GM21381 (cell line): ENCODE measurements at regions not wholly inside any gene's neighbourhood (a gene's known extent, or its start where the extent isn't known, plus 50 kb on each side); places are given as distances from the start of the nearest gene placed in this dataset.

Source experiments
- ATAC-seq: cut with Tn5 transposase; IDR thresholded peaks from one replicate; pipeline ENCODE4 v1.9.1; 2021; ENCODE audit warnings: mild to moderate bottlenecking, moderate library complexity; ENCODE audit not compliant: unreplicated experiment

DNA sequence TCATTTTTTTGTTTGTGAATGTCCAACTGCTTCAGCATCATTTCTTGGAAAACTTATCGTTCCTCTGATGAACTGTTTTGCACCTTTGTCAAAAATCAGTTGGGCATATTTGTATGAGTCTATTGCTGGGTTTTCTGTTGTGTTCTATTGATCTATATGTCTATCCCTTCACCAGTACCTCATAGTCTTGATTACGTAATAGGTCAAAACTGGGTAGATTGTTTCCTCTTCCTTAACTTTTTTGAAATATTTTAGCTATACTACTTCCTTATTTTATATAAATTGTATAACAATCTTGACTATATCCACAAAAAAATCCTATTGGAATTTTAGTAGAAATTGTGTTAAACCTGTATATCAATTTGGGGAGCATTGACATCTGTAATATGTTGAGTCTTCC lies 104.1 kb upstream of the PALS2 start:
- no peak for ATAC-seq

DNA sequence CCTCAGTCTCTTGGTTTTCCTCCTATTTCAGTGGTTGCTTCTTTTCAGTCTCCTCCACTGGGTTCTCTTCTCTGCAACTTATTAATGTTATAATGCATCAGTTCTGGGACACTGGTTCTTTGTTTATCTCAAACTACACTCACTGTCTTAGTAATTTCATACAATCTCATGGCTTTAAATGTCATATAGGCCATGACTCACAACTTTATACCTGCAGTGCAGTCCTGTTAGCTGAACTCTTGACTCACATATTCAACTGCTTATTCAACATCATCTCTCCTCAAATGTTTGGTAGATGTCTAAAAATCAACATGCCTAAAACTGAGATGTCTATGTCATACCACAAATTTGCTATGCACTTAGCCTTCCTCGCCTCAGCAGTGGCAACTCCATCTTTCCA lies 101.2 kb upstream of the PALS2 start:
- no peak for ATAC-seq

DNA sequence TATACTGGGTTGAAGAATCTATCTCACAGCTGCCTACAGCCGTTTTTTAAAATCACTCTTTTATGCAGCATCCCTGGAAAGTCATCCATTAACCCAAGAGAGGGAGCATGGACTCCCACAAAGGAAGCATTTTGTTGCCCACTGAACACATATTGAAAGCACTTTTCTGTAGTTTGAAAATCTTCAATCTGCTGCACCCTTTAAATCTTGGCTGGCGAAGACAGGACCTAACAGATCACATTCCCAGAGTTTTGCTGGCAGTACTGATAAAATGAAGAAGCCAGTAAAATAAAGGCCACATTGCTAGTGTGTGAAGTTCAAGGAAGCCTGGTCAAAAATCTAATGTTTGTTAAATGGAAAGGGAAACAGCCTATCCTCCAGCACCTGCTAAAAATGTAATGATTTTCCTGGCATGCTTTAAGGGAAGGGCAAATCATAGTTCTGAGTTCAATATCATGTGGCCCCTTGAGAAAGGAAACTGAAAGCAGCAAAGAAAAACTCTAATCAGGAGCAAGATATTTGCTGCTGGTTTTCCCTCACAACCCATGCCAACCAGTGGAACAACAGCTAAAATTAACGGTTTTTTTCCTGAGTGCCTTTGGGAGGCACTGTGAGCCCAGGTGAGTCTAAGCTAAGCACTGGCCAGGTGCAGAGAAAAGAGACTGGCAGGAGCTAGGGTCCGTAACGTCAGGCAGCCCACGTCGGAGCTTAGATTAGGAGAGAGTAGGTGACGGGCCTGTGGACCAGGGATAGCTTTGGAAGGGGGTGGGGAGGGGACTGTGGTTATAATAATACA lies 97.9 kb upstream of the PALS2 start:
- no peak for ATAC-seq

DNA sequence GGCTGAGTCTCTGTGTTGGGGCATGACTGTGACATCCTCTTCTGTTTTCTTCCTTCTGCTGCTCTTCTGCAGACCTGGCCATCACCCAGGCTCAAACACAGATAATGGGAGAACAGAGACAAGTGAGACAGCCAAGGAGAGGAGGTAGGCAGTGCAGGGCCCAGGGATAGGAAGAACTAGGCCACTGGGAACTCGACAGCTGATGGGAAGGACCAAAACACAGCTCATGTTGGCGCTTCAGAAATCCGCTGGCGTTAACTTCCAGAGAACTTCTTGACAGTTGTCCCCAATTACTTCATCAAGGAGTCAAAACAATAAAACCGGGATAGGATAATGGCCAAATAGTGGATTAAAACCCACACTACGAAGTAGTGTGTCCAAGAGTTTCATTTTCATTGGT lies 97.0 kb upstream of the PALS2 start:
- no peak for ATAC-seq

DNA sequence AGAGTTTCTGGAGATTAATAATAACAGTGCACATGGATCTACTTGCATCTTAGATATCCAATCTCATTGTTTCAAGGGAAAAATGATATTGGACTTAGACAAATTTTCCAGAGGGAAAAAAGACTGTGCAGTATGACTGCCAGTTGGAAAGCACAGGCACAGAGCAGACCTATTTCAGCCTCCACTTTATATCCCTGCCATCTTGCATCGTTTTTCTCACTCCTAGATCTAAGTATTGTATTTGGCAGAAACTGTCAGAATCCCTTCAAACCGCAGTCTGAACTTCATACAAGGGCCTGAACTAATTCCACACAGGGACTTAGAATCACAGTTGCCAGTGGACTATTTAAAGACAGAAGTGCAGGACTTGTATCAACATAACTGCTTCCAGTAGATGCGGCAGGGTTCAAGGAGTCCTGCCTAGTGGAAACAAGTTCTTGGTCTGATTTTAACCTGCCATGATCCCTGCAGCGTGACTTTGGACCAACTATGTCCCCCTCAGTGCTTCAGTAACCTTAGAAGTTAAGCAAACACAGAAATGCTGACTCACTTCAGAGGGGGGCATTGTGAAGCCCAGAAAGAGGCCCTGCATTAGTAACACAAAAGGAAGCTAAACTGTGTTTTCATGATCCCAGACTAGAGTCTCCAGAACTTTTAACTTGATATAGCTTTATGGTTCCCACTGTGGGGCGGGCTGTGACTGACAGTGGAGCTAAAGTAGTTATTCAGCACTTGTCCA lies 95.7 kb upstream of the PALS2 start:
- no peak for ATAC-seq

DNA sequence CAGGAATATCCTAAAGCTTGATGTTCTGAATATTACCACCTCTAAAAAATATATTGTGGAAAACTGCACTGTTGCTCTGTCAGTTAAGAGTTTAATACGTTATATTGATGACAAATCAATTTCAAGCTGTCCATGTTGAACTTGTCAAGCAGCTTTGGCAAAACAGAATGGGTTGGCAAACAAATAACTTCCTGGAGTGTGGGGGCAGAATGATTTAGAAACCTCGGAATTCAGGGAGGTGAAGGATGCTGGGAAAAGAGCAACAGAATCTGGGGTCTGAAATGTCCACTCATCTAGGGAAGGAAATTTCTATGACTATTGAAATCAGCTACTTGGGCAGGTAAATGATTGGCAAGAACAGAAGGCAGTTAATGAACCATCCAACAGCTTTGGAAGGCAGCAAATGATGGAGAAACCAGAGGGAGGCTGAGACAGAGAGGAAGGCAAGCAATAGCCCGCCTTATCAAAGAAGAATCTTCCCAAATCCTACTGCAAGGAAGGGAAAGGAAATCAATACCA lies 95.1 kb upstream of the PALS2 start:
- no peak for ATAC-seq

DNA sequence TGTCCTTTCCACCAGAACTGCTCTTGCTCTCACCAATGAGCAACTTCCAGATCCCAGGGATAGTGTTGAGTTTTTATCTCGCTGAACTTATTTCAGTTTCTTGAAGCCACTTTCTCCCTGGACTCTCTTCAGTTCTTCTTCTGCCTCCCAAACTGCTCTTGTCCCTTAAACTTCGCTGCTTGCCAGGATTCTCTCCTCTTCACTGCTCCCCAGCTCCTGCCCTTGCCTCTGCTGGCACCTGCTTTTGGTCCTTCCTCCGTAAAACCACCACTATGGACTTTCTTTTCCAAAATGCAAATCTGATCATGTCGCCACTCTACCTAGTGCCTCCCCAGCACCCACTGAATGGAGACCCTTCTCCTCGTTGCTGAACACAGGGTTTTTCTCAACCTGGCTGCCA lies 92.8 kb upstream of the PALS2 start:
- no peak for ATAC-seq

DNA sequence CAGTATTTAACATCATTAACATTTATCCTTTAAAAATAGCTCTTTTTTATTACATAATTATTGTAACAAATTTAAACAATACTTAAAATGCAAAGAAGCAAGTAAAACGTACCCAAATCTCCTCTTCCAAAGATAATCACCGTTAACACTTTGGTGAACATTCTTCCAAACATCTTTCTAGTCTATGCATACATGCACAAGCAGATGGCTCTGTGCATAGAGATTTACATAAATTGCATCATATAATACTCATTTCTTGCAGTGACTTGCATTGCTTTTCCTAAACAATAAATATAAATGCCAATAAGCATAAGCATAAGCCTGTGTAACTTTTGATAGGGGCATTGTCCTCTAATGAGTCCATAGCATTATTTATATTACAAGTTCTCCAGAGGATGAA lies 89.4 kb upstream of the PALS2 start:
- ATAC-seq, result no peak

DNA sequence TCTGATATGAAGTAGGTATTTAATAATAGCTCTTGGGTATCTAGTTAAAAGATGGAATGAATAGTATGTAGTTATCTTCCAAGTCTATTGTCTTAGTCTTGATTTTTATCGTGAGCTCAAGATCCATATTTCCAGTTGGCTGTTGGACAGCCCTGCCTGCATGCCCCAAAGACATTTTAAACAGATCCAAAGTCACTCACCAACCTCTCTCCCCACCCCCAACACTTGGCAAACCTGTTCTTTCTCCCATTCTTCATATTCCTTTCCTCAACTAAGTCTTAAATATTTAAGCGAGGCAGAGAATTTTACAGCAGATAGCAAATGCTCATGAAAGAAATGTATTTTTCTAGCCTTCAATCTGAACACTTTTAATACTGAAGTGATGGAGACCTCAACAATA lies 80.7 kb upstream of the PALS2 start:
- no peak for ATAC-seq

DNA sequence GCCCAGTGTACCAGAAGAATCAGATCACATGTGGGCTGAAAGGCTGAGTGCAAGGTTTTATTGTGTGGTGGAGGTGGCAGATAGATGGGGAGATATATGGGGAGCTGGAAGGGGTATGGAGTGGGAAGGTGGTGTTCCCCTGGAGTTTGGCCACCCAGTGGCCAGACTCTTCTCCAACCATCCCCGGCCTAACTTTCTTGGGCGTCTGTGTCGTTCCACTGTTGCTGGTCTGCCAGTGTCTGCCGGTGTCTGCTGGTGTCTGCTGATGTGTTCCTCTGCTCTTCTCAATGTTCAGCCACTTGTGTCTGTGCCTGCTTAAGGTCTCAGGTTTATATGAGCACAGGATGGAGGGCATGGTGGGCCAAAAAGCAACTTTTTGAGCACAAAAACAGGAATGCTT lies 78.4 kb upstream of the PALS2 start:
- ATAC-seq, result no peak

DNA sequence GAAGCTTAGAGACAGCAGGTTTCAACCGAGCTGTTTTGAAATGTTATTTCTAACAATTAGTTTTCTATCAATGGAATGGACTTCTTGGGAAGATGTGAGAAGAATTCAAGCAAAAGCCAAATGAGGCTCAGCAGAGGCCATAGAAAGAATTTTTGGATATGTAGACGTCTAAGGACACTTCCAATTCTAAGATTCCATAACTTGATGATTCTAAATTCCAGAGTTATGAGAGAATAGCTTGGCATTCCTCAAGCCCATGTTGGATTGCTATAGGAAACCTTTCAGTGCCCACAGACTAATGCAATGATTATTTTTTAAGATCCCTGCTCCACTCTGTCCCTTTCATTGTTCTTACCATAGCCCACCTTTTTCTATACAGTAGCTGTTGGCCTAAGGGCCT lies 77.2 kb upstream of the PALS2 start:
- ATAC-seq, result no peak

DNA sequence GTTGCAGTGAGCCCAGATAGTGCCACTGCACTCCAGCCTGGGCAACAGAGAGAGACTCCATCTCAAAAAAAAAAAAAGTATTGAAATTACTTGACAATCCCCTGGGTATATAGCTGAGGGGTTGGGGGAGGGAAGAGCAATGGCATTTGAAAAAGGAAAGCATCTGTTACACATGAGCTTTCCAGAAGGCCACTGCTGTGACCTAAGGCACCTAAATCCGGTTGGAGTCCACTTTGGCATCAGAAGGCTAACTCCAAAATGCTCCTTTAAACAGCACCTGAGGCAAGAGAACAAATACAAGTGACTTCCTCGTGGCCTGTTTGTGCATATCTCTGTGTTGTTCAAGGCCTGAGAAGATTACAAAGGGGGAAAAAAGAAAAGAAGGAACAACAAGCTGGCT lies 74.8 kb upstream of the PALS2 start:
- ATAC-seq, result no peak

DNA sequence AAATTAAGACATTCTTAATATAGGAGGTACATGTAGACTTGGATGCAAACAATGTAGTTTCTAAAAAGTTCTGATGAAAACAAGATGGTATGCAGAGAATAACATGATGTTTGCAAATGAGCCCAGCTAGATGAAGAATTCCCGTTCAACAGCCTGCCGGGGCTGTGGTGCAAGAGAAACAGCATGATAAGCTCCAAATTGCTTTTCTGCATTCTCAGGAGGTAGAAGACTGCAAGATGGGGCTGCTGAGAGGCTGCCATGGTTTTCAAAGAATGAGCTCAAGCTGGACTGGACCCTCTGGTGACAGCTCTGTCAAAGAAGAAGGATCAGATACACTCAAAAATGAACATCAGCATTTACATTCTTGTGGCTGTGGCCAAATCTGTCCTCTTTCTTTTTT lies 73.4 kb upstream of the PALS2 start:
- ATAC-seq, result no peak

DNA sequence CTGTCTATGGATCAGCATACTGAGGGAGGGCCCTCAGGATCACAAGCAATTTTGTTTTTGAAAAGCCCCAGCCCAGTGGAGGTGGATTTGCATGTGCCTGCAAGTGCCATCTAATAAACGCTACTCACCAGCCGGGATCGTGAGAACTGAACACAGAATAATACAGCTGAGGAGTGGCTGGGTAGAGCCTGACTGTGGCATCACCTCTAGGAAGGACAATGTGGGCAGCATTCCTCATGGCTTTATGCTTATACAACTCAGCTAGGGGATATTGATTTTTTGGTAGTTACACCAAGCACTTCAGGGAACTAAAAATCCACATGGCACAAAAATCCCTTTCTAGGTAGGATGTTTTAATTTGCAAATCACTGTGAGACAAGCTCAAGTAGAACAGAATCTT lies 72.7 kb upstream of the PALS2 start:
- ATAC-seq, result no peak

DNA sequence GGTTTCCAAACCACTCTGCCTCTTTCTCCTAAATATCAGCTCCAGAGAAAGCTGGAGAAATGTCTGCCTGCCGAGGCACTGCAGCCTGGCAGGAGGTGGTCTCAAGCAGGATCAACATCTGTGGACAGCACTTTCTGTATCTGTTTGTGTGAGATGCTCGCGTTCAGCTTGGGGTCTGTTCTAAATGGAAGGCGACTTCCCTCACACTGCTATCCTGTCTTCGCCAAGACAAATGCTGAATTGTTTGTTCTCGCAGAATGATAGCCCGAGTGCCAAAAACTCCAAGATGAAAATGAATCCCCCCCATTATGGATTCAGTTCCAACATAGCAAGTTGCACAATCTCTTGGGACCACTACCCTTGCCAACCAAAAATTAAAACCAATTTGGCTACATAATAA lies 72.2 kb upstream of the PALS2 start:
- ATAC-seq, result no peak

DNA sequence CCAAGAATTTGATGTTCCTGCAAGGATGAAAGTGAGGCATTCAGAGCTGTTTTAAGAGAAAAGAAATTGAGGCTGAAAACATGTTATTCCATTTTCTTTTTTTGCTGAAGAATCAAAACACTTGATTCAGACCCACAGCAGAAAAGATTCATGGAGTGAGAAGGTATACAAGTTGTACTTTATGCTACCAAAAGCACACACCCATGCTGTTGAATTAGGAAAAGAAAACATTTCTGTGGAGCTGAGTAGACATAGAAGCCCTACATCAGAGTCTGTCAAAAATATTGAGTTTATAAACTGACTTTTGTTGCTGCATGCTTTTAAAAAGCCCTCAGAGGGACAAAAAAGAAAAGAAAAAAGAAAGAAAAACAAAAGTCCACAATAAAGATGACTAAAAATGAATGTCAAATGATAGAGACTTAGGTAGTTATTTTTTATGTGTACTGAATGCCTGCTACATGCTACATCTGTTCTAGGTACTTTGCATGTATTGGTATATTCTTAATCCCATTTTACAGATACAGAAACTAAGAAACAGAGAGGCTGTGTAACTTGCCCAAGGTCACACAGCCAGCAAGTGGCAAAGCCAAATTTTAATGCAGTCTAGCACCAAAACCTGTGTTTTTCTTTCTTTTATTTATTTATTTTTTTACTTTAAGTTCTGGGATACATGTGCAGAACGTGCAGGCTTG lies 71.7 kb upstream of the PALS2 start:
- ATAC-seq, result no peak

DNA sequence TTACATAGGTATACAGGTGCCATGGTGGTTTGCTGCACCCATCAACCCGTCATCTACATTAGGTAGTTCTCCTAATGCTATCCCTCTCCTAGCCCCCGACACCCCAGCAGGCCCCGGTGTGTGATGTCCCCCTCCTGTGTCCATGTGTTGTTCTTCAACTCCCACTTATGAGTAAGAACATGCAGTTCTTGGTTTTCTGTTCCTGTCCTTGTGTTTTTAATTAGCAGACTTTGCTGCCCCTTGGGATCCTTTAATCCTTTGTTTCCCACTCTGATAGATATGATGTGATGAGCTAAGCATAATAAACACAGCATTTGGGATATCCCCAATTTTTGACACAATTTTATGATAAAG lies 71.1 kb upstream of the PALS2 start:
- ATAC-seq, result no peak

DNA sequence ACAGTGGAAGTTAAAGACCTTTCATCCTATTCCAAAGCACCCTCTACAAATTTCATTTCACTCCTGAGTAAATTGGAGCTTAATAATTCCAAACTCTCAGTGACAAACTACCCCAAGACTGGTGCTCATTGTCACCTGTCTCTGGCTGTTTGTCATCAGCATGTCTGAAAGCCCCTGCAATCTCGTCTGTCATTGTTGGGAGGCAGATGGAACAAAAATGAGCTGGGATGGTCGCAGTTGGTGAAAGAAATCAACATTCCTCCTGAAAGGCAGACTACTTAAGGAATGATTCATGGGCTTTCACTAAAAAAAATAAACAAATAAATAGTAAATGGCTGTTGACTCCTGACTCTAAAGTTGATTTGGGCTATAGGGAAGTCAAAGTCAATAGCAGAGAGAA lies 69.7 kb upstream of the PALS2 start:
- ATAC-seq, result no peak

DNA sequence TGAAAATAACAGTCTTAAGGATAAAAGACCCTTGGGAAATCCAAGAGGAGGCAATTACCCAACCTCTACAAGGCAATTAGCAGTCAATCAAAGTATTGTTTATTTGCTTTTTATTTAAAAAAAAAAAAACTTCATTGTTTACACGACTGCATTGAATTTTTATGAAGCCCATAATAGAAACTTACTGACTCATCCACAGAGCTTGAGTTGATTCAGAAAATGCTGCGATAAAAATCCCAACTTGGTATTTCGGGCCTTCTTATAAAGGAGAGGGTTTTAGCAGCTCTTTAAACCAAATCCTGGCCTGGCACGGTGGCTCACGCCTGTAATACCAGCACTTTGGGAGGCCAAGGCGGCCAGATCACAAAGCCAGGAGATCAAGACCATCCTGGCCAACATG lies 69.2 kb upstream of the PALS2 start:
- no peak for ATAC-seq

DNA sequence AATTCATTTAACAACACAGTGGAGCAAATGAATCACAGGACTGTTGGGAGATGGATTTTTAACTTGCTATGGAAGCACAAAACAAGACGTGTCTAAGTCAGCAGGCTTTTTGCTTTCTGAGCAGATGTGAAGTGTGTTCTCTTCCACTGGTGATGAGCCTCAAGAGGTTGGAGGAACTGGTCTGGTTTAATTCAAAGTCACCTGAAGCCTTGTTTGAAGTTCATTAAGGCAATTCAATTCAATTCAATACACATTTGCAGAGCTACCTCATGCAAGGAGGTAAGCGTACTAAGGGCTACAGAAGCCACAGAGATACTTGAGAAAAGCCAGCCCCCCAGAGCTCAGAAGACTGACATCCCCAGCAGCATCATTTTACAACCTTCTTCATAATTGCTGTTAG lies 68.4 kb upstream of the PALS2 start:
- ATAC-seq, result no peak

DNA sequence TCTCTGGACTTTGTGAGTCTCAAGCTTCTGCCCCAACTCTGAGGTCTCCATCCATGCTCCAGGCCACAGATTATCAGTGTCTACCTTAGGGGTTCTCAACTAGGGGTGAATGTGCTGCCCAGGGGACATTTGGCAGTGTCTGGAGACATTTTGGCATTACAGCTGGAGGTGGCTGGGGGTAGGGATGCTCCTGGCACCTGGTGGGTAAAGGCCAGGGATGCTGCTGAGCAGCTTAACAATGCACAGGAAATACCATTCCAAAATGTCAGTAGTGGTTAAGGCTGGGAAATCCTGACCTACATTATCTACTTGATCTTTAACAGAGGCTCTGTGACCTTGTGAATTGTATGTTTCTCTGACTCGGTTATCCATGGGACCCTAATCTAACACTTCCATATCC lies 67.3 kb upstream of the PALS2 start:
- no peak for ATAC-seq

DNA sequence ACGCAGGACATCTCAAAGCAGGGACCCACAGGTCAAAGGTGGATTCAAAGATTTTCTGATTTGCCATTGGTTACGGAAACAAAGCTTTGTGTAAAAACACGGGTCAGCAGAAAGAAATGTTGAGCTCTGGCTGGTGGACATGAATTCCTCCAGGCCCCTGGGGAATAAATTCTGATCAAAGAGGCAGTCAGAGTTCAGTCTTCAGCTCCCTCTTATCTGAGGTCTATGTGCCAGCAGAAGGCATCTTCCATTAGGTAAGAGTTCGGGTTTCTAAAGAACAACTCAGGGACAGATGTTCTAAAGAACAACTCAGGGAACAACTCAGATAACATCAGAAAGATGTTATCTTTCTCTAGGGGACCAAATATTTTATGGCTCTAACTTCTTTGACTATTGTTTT lies 64.9 kb upstream of the PALS2 start:
- no peak for ATAC-seq
